ENCODE measurements at regions not wholly inside any gene's neighbourhood (a gene's known extent, or its start where the extent isn't known, plus 50 kb on each side); places are given as distances from the start of the nearest gene placed in this dataset.

GRCh38 chr18:73232933-73233332, 365.1 kb upstream of the NETO1 start:
- no peak for DNase-seq (ENCODE audit: low read depth in 3 of 3)

GRCh38 chr18:73220663-73221062, 352.9 kb upstream of the NETO1 start:
- DNase-seq (ENCODE audit: low read depth in 3 of 3): no peak

- DNase-seq (ENCODE audit: low read depth in 3 of 3): no peak
Measured at GRCh38 chr18:73218293-73218692, 350.5 kb upstream of the NETO1 start.

GRCh38 chr18:73214970-73215369, 347.2 kb upstream of the NETO1 start:
- no peak for DNase-seq (ENCODE audit: low read depth in 3 of 3)

GRCh38 chr18:73212442-73212841, 344.7 kb upstream of the NETO1 start:
- no peak for DNase-seq (ENCODE audit: low read depth in 3 of 3)

- DNase-seq (ENCODE audit: low read depth in 3 of 3): no peak
Measured at GRCh38 chr18:73201940-73202339, 334.2 kb upstream of the NETO1 start.

- no peak for DNase-seq (ENCODE audit: low read depth in 3 of 3)
Measured at GRCh38 chr18:73199151-73199550, 331.4 kb upstream of the NETO1 start.

GRCh38 chr18:73189718-73190117, 321.9 kb upstream of the NETO1 start:
- DNase-seq (ENCODE audit: low read depth in 3 of 3): no peak

GRCh38 chr18:73168236-73168635, 300.4 kb upstream of the NETO1 start:
- no peak for DNase-seq (ENCODE audit: low read depth in 3 of 3)

GRCh38 chr18:73164430-73164829, 296.6 kb upstream of the NETO1 start:
- DNase-seq (ENCODE audit: low read depth in 3 of 3): no peak

- no peak for DNase-seq (ENCODE audit: low read depth in 3 of 3)
Measured at GRCh38 chr18:73163236-73163635, 295.4 kb upstream of the NETO1 start.

GRCh38 chr18:73156117-73156516, 288.3 kb upstream of the NETO1 start:
- DNase-seq (ENCODE audit: low read depth in 3 of 3): no peak

- no peak for DNase-seq (ENCODE audit: low read depth in 3 of 3)
Measured at GRCh38 chr18:73153271-73153670, 285.5 kb upstream of the NETO1 start.

- no peak for DNase-seq (ENCODE audit: low read depth in 3 of 3)
Measured at GRCh38 chr18:73151086-73151485, 283.3 kb upstream of the NETO1 start.

GRCh38 chr18:73150199-73150598, 282.4 kb upstream of the NETO1 start:
- no peak for DNase-seq (ENCODE audit: low read depth in 3 of 3)

GRCh38 chr18:73147590-73147989, 279.8 kb upstream of the NETO1 start:
- DNase-seq (ENCODE audit: low read depth in 3 of 3): no peak

- DNase-seq (ENCODE audit: low read depth in 3 of 3): no peak
Measured at GRCh38 chr18:73144030-73144429, 276.2 kb upstream of the NETO1 start.

GRCh38 chr18:73136134-73136533, 268.3 kb upstream of the NETO1 start:
- no peak for DNase-seq (ENCODE audit: low read depth in 3 of 3)

GRCh38 chr18:73124175-73124574, 256.4 kb upstream of the NETO1 start:
- DNase-seq (ENCODE audit: low read depth in 3 of 3): no peak

- no peak for DNase-seq (ENCODE audit: low read depth in 3 of 3)
Measured at GRCh38 chr18:73121207-73121606, 253.4 kb upstream of the NETO1 start.

GRCh38 chr18:73120626-73121025, 252.8 kb upstream of the NETO1 start:
- no peak for DNase-seq (ENCODE audit: low read depth in 3 of 3)

GRCh38 chr18:73119574-73119973, 251.8 kb upstream of the NETO1 start:
- DNase-seq (ENCODE audit: low read depth in 3 of 3): no peak

GRCh38 chr18:73118121-73118816, 250.5 kb upstream of the NETO1 start:
- DNase-seq (ENCODE audit: low read depth in 3 of 3): no peak

- no peak for DNase-seq (ENCODE audit: low read depth in 3 of 3)
Measured at GRCh38 chr18:73110307-73110706, 242.5 kb upstream of the NETO1 start.

Measured in stimulated activated CD4-positive, alpha-beta T cell treated with anti-CD3 and anti-CD28 coated beads, TNF-alpha, amount 100 ng/mL, for 48 hours (primary cell).